ENCODE measurements at regions not wholly inside any gene's neighbourhood (a gene's known extent, or its start where the extent isn't known, plus 50 kb on each side); places are given as distances from the start of the nearest gene placed in this dataset.

- no peak for DNase-seq
Observed at GRCh38 chr2:129884221-129884786, 95.2 kb upstream of the RAB6C start.

GRCh38 chr2:129885735-129886134 lies 93.7 kb upstream of the RAB6C start:
- DNase-seq, result no peak

- no peak for DNase-seq
Observed at GRCh38 chr2:129887688-129888266, 91.7 kb upstream of the RAB6C start.

- DNase-seq, result no peak
Observed at GRCh38 chr2:129888461-129888860, 91.0 kb upstream of the RAB6C start.

DNA sequence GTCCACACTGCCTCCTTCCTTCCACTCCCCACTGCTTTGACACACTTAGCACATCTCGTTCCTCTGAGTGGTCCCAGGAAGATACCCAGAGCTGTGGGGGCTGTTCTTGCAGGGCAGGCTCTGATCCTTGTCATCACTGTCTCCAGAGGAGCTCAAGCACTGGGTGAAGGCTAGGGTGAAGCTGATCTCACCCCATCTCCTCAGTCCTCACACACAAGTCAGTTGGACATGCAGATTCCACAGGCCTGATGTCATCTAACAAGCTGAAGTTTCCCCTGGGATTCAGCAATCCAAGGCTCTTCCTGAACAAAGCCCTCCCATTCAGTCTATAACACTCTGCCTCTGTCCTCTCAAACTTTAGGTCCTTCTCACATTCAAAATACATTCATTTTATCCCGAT lies 90.6 kb upstream of the RAB6C start:
- no peak for DNase-seq

DNA sequence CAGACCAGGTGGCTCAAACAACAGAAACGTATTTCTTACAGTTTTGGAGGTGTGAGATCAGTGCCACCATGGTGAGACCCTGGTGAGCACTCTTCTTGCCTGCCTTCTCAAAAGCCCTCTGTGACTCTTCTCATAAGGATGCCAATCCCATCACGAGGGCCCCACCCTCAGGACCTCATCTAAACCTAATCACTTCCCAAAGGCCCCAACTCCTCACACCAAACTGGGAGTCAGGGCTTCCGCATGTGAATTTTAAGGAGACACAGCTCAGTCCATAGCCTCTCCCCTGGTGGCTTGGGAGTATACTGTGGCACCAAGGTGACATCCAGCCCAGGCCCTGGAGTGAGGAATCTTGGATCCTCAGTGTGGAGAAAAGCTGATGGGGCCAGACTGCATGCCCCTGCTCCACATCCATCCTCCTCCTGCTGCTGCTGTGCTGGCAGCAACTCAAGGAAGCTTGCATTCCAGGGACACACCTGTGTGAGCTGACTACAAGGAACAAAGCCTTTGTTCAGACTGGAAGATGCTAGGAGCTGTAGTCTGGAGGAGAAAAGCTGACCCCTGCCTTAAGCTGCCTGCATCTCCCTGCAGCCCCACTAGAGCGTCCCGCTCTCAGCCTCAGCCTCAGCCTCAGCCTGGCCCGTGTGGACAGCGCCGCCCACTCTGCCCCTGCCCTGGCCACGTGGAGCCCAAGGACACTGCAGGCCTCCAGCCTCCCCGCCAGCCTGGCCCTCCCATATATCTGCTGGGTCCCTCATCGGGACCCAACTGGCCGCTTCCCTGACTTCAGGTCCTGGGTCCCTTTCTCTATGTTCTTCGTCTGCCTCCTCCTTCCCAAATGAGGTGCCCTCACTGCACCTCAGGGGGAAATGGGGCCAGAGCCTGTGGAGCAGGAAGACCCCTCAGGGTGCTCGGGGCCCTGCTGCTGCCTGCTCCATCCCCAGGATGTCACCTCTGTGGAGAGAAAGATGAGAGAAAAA lies 87.8 kb upstream of the RAB6C start:
- no peak for DNase-seq

DNA sequence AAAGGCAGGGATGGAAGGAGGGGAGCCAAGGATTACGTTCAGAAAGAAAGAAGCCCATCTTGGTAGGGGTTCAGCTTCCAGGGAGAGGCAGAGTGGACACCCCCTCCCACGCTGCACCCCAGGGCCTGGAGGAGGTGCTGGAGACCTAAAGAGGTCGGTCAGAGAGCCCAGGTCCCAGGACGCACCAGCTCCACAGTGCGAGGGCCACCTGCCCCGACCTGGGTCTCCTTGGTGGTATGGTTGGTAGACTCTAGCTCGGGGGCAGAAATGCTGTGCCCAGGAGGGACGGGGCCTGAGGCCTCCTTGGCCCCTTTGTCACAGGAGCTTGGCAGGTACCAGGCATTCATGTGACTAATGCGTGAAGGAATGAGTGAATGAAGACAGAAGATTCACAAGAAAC lies 87.1 kb upstream of the RAB6C start:
- no peak for DNase-seq

GRCh38 chr2:129892773-129893172 lies 86.7 kb upstream of the RAB6C start:
- DNase-seq, result no peak

DNA sequence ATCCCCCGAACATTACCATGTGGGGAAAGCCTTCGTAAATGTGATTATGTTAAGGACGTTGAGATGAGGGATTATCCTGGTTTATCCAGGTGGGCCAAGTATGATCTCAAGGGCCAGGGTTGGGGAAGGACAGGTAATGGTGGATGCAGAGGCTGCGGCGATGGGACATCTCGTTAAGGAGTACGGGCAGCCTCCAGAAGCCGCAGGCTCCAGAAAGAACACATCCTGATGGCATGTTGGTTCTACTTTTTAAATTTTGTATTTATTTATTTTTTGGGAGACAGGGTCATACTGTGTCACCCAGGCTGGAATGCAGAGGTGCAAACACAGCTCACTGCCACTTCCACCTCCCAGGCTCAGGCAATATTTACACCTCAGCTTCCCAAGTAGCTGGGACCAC lies 86.2 kb upstream of the RAB6C start:
- DNase-seq, result no peak

GRCh38 chr2:129894616-129895015 lies 84.8 kb upstream of the RAB6C start:
- no peak for DNase-seq

GRCh38 chr2:129895061-129895460 lies 84.4 kb upstream of the RAB6C start:
- no peak for DNase-seq

GRCh38 chr2:129895526-129896082 lies 83.9 kb upstream of the RAB6C start:
- no peak for DNase-seq

DNA sequence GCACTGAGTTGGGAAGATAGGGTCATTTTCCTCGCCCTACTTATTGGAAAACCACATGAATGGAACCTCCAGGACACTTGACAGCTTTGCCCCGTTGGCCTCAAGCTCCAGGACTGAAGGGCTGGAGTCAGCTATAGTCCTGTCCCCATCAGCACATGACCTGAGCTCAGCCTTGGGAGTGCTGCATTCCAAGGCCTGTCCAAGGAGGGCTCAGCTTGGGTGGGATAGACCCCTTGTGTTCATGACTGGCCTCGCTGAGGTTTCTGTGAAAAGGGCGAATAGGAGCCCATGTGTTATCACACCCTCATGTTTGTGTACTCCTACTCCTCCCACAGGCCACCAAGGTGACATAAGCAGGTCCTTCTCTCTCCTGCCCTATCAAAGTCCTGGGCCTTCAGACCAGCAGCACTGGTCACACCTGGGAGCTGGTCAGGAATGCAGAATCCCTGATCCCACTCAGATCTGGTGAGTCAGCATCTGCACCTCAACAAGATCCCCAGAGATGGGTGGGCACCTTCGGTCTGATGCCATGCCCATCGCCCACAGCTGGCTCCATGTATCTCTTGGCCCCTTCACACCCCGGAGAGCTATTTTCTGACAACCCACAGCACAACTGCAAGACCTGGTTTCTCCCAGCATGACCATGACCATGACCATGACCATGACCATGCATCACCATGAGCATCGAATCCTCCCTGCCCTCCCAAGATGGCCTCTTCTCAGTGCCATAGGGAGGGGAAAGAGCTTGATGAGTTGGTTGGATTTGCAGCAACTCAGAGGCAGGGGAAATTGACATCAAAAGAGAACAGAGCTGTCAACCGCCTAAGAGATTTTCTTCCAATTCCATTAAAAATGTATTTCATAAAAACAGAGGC lies 83.0 kb upstream of the RAB6C start:
- no peak for DNase-seq

DNA sequence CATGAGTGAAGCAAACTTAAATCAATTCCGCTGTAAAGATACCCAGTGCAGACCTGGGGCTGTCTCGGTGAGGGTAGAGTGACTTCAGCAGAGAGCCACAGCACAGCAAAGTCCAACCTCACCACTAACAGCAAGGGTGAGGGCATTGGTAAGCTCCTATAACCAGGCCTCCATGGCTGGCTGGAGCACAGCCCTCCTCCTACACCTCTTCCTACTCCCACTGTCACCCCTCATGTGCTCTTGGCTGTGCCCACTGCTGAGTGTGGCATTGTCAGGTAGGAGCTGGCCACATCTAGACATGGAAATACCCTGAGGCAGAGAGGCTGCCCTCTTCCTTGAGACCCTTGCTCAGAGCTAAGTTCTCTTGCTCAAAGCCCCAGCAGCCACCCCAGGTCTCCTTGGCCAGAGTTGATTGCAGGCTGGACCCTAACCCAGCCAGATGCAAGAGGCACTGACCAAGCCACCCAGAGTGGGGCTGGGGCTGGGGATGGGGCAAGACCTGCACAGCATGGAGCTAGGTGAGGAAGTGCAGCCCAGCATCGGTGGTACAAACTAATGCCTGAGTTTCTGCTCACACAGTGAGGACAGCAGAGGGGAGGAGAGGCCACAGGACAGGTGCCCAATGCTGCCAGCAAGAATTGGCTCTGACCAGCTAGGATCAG lies 77.6 kb upstream of the RAB6C start:
- DNase-seq, result no peak

DNA sequence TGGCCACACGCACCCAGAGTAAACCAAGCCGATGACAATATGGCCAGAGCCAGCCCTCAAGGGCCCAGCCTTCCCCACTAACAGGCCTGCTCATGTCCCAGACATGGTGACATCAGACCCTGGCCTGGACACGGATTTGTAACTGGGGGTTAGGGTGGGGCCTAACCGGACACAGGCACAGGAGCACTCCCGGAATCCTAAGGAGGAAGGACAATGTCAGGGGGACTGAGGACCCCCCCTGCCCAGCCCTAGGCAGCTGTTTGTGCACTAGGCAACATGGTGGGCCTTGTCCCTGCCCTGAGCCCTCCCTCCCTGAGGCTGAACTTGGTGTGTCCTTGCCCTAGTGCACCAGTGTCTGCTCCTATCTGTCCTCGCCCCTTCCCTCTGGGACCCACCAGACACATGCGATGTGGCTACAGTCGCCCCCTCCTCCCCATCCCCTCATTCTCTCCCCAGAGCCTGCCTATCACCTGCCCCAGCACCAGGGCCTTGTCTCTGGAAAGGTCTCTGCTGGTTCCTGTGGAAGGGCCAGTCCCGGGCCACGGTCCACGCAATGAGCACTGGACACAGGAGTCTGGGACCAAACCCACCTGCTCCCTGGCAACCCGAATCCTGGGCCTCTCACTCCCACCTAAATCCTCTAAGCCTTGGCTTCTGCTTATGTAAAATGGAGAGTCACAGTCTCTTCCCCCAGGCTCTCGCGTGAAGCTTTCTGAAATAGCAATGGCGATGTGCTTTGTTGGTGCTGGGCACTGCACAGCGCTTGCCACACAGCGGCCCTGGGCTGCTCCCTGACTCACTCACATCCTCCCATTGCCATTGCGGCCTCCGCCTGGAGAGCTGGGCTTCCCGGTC lies 76.5 kb upstream of the RAB6C start:
- DNase-seq, result no peak

DNA sequence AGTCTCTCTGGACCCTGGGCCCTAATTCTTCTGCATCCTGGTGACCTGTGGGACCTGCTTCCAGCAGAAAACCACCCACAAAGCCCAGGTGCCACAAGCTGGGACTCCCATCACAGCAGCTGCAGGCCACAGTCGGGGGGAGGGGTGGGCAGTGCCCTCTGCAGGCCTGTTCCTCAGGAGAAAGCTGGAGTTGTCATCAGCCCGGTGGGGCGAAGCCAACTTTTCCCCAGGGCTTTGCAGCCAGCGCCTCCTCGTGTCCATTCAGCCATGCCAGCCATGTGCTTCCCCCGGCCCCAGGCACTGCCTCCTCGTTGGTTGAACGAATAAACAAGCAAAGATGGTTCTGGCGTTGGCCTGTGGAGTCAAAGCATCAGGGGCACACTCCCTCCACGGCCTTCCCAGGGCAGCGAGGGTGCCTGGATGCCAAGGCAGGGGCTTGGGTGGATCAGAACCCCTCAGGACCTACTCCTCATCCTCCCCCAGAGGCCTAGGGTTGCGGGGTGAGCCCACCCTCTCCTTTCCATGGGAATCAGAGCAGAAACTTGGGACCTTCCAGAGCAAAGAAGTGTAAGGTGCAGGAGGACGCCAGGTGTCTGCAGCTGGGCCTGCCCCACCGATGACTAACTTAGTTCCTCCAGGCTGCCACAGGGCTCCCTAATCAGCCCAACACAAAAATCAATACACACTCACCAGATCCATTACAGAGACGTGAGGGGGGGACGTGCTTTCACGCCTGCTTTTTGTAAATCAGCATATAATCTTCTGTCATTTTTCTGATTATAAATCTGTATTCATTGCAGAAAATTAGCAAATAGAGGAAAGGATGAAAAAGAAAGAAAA lies 75.7 kb upstream of the RAB6C start:
- no peak for DNase-seq

DNA sequence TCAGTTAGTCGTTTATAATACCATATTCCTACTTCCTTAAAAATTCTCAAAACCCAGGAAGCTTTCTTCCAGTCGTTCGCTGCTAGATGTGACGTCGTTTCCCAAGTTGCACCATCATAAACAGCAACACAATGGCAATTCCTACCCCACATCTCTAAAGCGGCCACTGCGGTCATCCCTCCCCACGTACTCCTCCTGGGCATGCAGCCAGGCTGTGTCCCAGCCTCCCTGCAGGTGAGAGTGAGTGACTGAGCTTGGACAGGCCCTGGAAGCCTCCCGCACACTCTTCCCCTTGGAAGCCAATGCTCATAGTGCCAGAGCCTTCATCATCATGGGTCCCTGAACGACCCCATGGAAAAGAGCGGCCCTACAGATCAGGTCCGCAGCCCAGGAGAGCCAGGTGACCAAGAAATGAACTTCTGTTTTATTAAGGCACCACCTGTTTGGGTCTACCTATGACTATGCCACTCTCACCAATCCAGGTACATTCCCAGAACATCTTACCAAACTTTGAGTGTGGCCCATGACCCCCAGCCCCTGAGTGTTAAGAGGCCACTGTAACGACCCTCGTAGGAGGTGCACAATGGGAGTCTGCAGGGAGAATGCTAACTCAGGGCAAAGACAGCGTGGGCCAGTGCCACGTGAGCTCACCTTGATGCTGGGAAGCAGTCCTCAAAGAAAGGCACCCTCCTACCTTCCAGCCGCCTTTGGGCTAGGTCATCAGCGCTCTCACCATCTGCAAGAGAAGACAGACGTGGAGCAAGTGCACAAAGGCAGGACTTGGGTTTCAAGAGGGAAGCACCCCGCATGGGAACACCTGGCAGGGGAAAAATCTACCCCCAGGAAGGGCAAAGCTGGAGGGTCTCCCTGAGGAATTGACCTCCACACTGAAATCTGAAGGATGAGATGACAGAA lies 74.7 kb upstream of the RAB6C start:
- DNase-seq, result no peak

- no peak for DNase-seq
Observed at GRCh38 chr2:129905664-129906081, 73.8 kb upstream of the RAB6C start.

Data from activated gamma-delta T cell treated with Interleukin-2 at 50 U/mL for 16 hours (primary cell).